K562 (cell line): ENCODE measurements at regions not wholly inside any gene's neighbourhood (a gene's known extent, or its start where the extent isn't known, plus 50 kb on each side); places are given as distances from the start of the nearest gene placed in this dataset.

Source experiments
- ATAC-seq: fragments of 200-7000 bp; cut with Tn5 transposase; 3 replicates; pipeline ENCODE4 v1.9.1; 2020; ENCODE audit warnings: moderate library complexity
- BruUV-seq: library from RNA; stranded (reverse); fragments of 400-500 nt; replicated peaks from 2 replicates; lab custom pipeline; 2021; lab: Mats Ljungman, UMichigan
- CTCF ChIA-PET: fragments of 300-600 bp; formaldehyde crosslinking; extraction: SDS; loops from one replicate; lab custom pipeline; 2021; ENCODE audit warnings: low intra/inter-chr PET ratio; lab: Yijun Ruan, JAX
- POLR2A ChIA-PET: fragments of 300-600, 350-650 bp; sonication (Branson Sonifier 250); formaldehyde crosslinking; extraction: SDS; loops from one replicate; lab custom pipeline; 2021; ENCODE audit warnings: antibody characterized with exemption, inconsistent platforms; lab: Yijun Ruan, JAX
- DNase-seq, 4 experiments: peaks; one replicate each; pipeline versions ENCODE4 v3.0.0 to v3.0.0-alpha.2; 2011 to 2018; ENCODE audit warnings: low spot score in 3 of 4, mixed read lengths in 3 of 4; ENCODE audit errors: extremely low read depth in 1 of 4
- FAIRE-seq: peaks from 2 replicates; lab custom pipeline; 2011; peaks lifted over from hg19 to GRCh38; lab: Jason Lieb, UNC
- H2AFZ ChIP-seq: 2 replicates; pipeline ENCODE4 v1.6.0; 2011; ENCODE audit warnings: low read depth, low read length, control low read depth, inconsistent platforms
- H3K27ac ChIP-seq: fragments of 200-600 bp; 3 replicates; pipeline ENCODE4 v1.8.0; 2011; ENCODE audit warnings: low read depth, mild to moderate bottlenecking, control low read depth, inconsistent platforms, low read length, moderate library complexity, mixed read lengths; ENCODE audit errors: extremely low read depth
- H3K27me3 ChIP-seq, 2 experiments: fragments of 300-600 bp in 1 of 2; 2 replicates in 1 of 2; 3 replicates in 1 of 2; pipeline versions ENCODE4 v1.6.0 to v1.8.0; 2011; ENCODE audit warnings: inconsistent platforms in 2 of 2, low read length in 2 of 2, mild to moderate bottlenecking in 1 of 2, mixed read lengths in 1 of 2, moderate library complexity in 1 of 2; ENCODE audit not compliant: control insufficient read depth in 2 of 2, insufficient read depth in 2 of 2
- H3K36me3 ChIP-seq: fragments of 300-600 bp; 3 replicates; pipeline ENCODE4 v1.8.0; 2011; ENCODE audit warnings: mild to moderate bottlenecking, low read length, inconsistent platforms; ENCODE audit not compliant: control insufficient read depth, insufficient read depth
- H3K4me1 ChIP-seq, 2 experiments: fragments of 200-600 bp in 1 of 2; replicated peaks in 1 of 2; 2 replicates in 1 of 2; 3 replicates in 1 of 2; pipeline versions ENCODE4 v1.5.1 to v1.8.0; 2011; ENCODE audit warnings: inconsistent platforms in 2 of 2, low read length in 2 of 2, mild to moderate bottlenecking in 1 of 2, mixed read lengths in 1 of 2, moderate library complexity in 1 of 2; ENCODE audit not compliant: control insufficient read depth in 2 of 2, insufficient read depth in 2 of 2
- H3K4me2 ChIP-seq: 2 replicates; pipeline ENCODE4 v1.6.1; 2011; ENCODE audit warnings: low read length, control low read depth, inconsistent platforms, mixed read lengths; ENCODE audit not compliant: insufficient read depth
- H3K4me3 ChIP-seq: fragments of 200-600 bp; sonication (generic), shearing (Covaris generic); 2 replicates; pipeline ENCODE4 v1.5.1; 2016; ENCODE audit warnings: control low read depth, inconsistent platforms
- H3K79me2 ChIP-seq: fragments of 200-600 bp; 3 replicates; pipeline ENCODE4 v1.8.0; 2011; ENCODE audit warnings: low read length, inconsistent platforms; ENCODE audit not compliant: control insufficient read depth, insufficient read depth
- H3K9ac ChIP-seq, 2 experiments: 2 replicates each; pipeline versions ENCODE4 v1.6.0 to v1.6.1; 2011; ENCODE audit warnings: low read depth in 2 of 2, low read length in 2 of 2, control low read depth in 1 of 2, inconsistent platforms in 1 of 2, mild to moderate bottlenecking in 1 of 2, mixed read lengths in 1 of 2; ENCODE audit not compliant: insufficient read depth in 1 of 2
- H3K9me1 ChIP-seq: one replicate; pipeline ENCODE4 v1.6.0; 2011; ENCODE audit warnings: inconsistent platforms, mild to moderate bottlenecking, low read length, moderate library complexity; ENCODE audit not compliant: control insufficient read depth, insufficient read depth
- H3K9me3 ChIP-seq: replicated peaks from 2 replicates; pipeline ENCODE4 v1.5.1; 2011; ENCODE audit warnings: low read depth, low read length, inconsistent platforms; ENCODE audit not compliant: control insufficient read depth, insufficient read depth
- H4K20me1 ChIP-seq: replicated peaks from 2 replicates; pipeline ENCODE4 v1.6.1; 2011; ENCODE audit warnings: low read length, inconsistent platforms, mixed read lengths; ENCODE audit not compliant: control insufficient read depth, insufficient read depth
- BRD9 ChIP-seq: fragments of 450-650 bp; IDR thresholded peaks from 2 replicates; pipeline ENCODE4 v1.6.1; 2018; ENCODE audit warnings: low read depth; ENCODE audit not compliant: partially characterized antibody
- E2F8 ChIP-seq: fragments of 450-650 bp; IDR thresholded peaks from 2 replicates; pipeline ENCODE4 v1.7.1; 2018; ENCODE audit warnings: mild to moderate bottlenecking, low read depth; ENCODE audit not compliant: partially characterized antibody
- FUS ChIP-seq: fragments of 200-400 bp; formaldehyde crosslinking; optimal IDR thresholded peaks from 2 replicates; pipeline ENCODE3; 2017; ENCODE audit warnings: low read depth, low read length
- HEY1 ChIP-seq: fragments of 250-450 bp; sonication (Bioruptor Pico); IDR thresholded peaks from 2 replicates; pipeline ENCODE4 v1.5.0; 2020; ENCODE audit warnings: mild to moderate bottlenecking, moderate library complexity, borderline replicate concordance
- NELFE ChIP-seq: IDR thresholded peaks from 2 replicates; pipeline ENCODE4 v1.6.1; 2011; ENCODE audit warnings: mild to moderate bottlenecking; ENCODE audit not compliant: insufficient read depth, insufficient read length
- NKRF ChIP-seq: fragments of 450-650 bp; IDR thresholded peaks from 2 replicates; pipeline ENCODE4 v1.6.1; 2016; ENCODE audit warnings: borderline replicate concordance
- NR2F6 ChIP-seq: fragments of 450-650 bp; formaldehyde crosslinking; IDR thresholded peaks from 2 replicates; pipeline ENCODE4 v1.4.0; 2020; ENCODE audit warnings: mild to moderate bottlenecking
- PHF20 ChIP-seq: fragments of 450-650 bp; IDR thresholded peaks from 2 replicates; pipeline ENCODE4 v1.6.1; 2018; ENCODE audit not compliant: partially characterized antibody
- SRSF7 ChIP-seq: fragments of 200-400 bp; formaldehyde crosslinking; optimal IDR thresholded peaks from 2 replicates; pipeline ENCODE3; 2017; ENCODE audit warnings: mild to moderate bottlenecking, low read depth, low read length
- SUPT5H ChIP-seq: fragments of 450-650 bp; IDR thresholded peaks from 2 replicates; pipeline ENCODE4 v1.6.1; 2016
- ZNF79 ChIP-seq: fragments of 250-450 bp; sonication (Bioruptor Pico); IDR thresholded peaks from 2 replicates; pipeline ENCODE4 v1.4.0; 2020; ENCODE audit warnings: low read depth, mild to moderate bottlenecking, moderate library complexity
- WGBS: fragments of 100-300 bp; shearing (Covaris generic); methylation state at CpG from one replicate; pipeline ENCODE4 v1.1.6; 2016; ENCODE audit warnings: low coverage, mixed read lengths; ENCODE audit not compliant: insufficient coverage; ENCODE audit errors: missing lambda C conversion rate; 5-methylcytosine and 5-hydroxymethylcytosine counted together
- in situ Hi-C: fragments of 300-500 bp; cut with MboI; formaldehyde crosslinking; loops from 4 replicates; pipeline ENCODE4 v1.15.0; 2018; ENCODE audit warnings: inconsistent platforms, mixed read lengths
- intact Hi-C: fragments of 100-400 bp; cut with micrococcal nuclease; formaldehyde crosslinking; loops from 2 replicates; pipeline ENCODE4 v1.14.2; 2022

- H3K27ac ChIP-seq: no peak overlapping the region
- H3K27me3 ChIP-seq: peaks cover 0 to 60% of the 10 kb centered on the region in 2 experiments; a peak in 4 of 5 replicates
- no peaks in the 10 kb centered on the region for H3K9me1 ChIP-seq
- ATAC-seq (no peak), DNase-seq (no peak), FAIRE-seq (no peak)
- H3K4me1 ChIP-seq: no peaks in the 10 kb centered on the region
- H2AFZ ChIP-seq: no peak overlapping the region
- H4K20me1 ChIP-seq: 0 out of 2 replicates have a peak, but pooled peaks cover 4% of the 10 kb centered on the region
- in situ Hi-C loops (no loop called here), intact Hi-C loops (no loop called here)
- ChIA-PET POLR2A (no interaction called here), CTCF (no interaction called here)
- no peaks in the 10 kb centered on the region for H3K79me2 ChIP-seq
- H3K9me3 ChIP-seq: no peaks in the 10 kb centered on the region
- WGBS: 0% methylated on average over 10 of the region's 11 CpGs
- no peak overlapping the region for H3K4me3 ChIP-seq
- no TSS peak for BruUV-seq
- H3K9ac ChIP-seq: no peak overlapping the region
- no peak overlapping the region for H3K4me2 ChIP-seq
- no peaks in the 10 kb centered on the region for H3K36me3 ChIP-seq
- no peak for TF ChIP-seq E2F8
- TF ChIP-seq HEY1 (CRISPR knock-in tag): no peak
- no peak for TF ChIP-seq BRD9
- TF ChIP-seq NR2F6 (CRISPR knock-in tag): no peak
- TF ChIP-seq ZNF79 (CRISPR knock-in tag): no peak
- TF ChIP-seq NELFE: no peak
- TF ChIP-seq PHF20: no peak
- no peak for TF ChIP-seq SUPT5H
- no peak for TF ChIP-seq NKRF
- TF ChIP-seq SRSF7: no peak
- TF ChIP-seq FUS: no peak
These were observed 70.4 kb upstream of the TAMM41 start for GRCh38 chr3:11917051-11917450.
